HG03521 (cell line): ENCODE measurements at regions not wholly inside any gene's neighbourhood (a gene's known extent, or its start where the extent isn't known, plus 50 kb on each side); places are given as distances from the start of the nearest gene placed in this dataset.
"Not testable (repeated sequence)": the region's sequence is repeated elsewhere in the genome, so short reads cannot be mapped to it uniquely, and the experiment has no call there.

Experiments
- ATAC-seq: cut with Tn5 transposase; IDR thresholded peaks from one replicate; pipeline ENCODE4 v1.9.1; 2021; ENCODE audit warnings: mild to moderate bottlenecking, moderate library complexity; ENCODE audit not compliant: unreplicated experiment

GRCh38 chrX:56125946-56126345 lies 106.2 kb upstream of the KLF8 start:
- ATAC-seq = no peak

DNA sequence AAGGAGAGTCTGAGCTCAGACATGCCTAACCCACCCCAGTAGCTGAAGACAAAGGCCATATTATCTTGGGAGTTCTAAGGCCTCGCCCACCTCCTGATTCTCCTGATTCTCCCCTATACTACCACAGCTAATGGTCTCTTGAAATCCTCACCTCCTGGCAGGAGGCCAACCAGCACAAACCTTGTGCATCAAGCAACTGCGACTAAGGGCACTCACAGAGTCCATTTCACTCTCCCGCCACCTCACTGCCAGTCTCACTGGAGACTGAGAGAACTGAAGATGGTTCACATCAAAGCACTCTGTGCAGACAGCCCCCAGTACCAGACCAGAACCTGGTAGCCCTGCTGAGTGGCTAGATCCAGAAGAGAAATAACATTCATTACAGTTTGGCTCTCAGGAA lies 102.1 kb upstream of the KLF8 start:
- ATAC-seq = no peak

GRCh38 chrX:56130436-56130835 lies 101.7 kb upstream of the KLF8 start:
- no peak for ATAC-seq

DNA sequence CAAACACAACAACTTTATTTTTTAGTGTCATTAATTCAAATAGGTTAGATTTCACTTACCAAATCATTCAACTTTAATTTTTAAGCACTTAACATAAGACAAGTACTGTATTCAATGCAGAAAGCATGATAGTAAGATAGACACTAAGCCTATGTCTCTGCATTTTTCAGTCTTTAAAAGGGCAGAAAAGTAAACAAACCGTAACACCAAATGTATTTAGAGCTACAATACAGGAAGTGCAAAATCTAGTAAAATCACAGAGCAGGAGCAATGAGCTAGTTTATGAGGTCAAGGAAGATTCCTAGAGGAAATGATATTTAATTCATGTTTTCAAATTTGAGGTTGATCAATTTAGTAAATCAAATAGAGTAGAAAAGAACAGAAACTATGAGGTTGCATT lies 68.0 kb upstream of the KLF8 start:
- not testable (repeated sequence) for ATAC-seq
